ENCODE measurements at regions not wholly inside any gene's neighbourhood (a gene's known extent, or its start where the extent isn't known, plus 50 kb on each side); places are given as distances from the start of the nearest gene placed in this dataset.
"Not testable (repeated sequence)": the region's sequence is repeated elsewhere in the genome, so short reads cannot be mapped to it uniquely, and the experiment has no call there.

- no peak for DNase-seq
These were observed 424.8 kb downstream of the TMEM38B start for GRCh38 chr9:106119176-106119575.

- no peak for DNase-seq
These were observed 425.7 kb downstream of the TMEM38B start for GRCh38 chr9:106120071-106120470.

GRCh38 chr9:106127776-106128175 lies 433.4 kb downstream of the TMEM38B start:
- DNase-seq: no peak

GRCh38 chr9:106130374-106130773 lies 436.0 kb downstream of the TMEM38B start:
- DNase-seq: no peak

- DNase-seq: no peak
These were observed 449.4 kb downstream of the TMEM38B start for GRCh38 chr9:106143781-106144180.

GRCh38 chr9:106146066-106146840 lies 451.9 kb downstream of the TMEM38B start:
- DNase-seq: no peak

GRCh38 chr9:106146886-106147285 lies 452.5 kb downstream of the TMEM38B start:
- DNase-seq: no peak

- no peak for DNase-seq
These were observed 455.6 kb downstream of the TMEM38B start for GRCh38 chr9:106149956-106150355.

- peak; percentile 64 for DNase-seq
These were observed 462.1 kb downstream of the TMEM38B start for GRCh38 chr9:106156465-106156864.

- DNase-seq: no peak
These were observed 477.9 kb downstream of the TMEM38B start for GRCh38 chr9:106172265-106172664.

GRCh38 chr9:106174346-106174745 lies 480.0 kb downstream of the TMEM38B start:
- no peak for DNase-seq

- DNase-seq: no peak
These were observed 482.9 kb downstream of the TMEM38B start for GRCh38 chr9:106177216-106177615.

GRCh38 chr9:106179191-106179590 lies 484.9 kb downstream of the TMEM38B start:
- no peak for DNase-seq

- DNase-seq: not testable (repeated sequence)
These were observed 509.6 kb downstream of the TMEM38B start for GRCh38 chr9:106203815-106204516.

GRCh38 chr9:106207298-106207697 lies 513.0 kb downstream of the TMEM38B start:
- no peak for DNase-seq

GRCh38 chr9:106218427-106218826 lies 524.1 kb downstream of the TMEM38B start:
- DNase-seq: no peak

GRCh38 chr9:106218854-106219253 lies 524.5 kb downstream of the TMEM38B start:
- no peak for DNase-seq

- DNase-seq: no peak
These were observed 526.1 kb downstream of the TMEM38B start for GRCh38 chr9:106220415-106220814.

- DNase-seq: no peak
These were observed 534.5 kb downstream of the TMEM38B start for GRCh38 chr9:106228861-106229260.

GRCh38 chr9:106233116-106233515 lies 538.8 kb downstream of the TMEM38B start:
- no peak for DNase-seq

GRCh38 chr9:106260908-106261307 lies 566.6 kb downstream of the TMEM38B start:
- DNase-seq: not testable (repeated sequence)

- DNase-seq: no peak
These were observed 583.6 kb downstream of the TMEM38B start for GRCh38 chr9:106277966-106278365.

- DNase-seq: no peak
These were observed 579.2 kb upstream of the ZNF462 start for GRCh38 chr9:106283769-106284168.

GRCh38 chr9:106284296-106284695 lies 578.7 kb upstream of the ZNF462 start:
- DNase-seq: no peak
